HepG2 (cell line): ENCODE measurements at regions not wholly inside any gene's neighbourhood (a gene's known extent, or its start where the extent isn't known, plus 50 kb on each side); places are given as distances from the start of the nearest gene placed in this dataset.

Experiments
- ARNT2 ChIP-seq: sonication (generic); formaldehyde crosslinking; IDR thresholded peaks from 2 replicates; pipeline ENCODE4 v1.8.0; 2022; ENCODE audit warnings: mild to moderate bottlenecking, low read depth, missing genetic modification reagents, moderate library complexity
- CBX2 ChIP-seq, 2 experiments: fragments of 200-600 bp in 1 of 2; sonication (generic); formaldehyde crosslinking in 1 of 2; IDR thresholded peaks; 2 replicates each; pipeline versions ENCODE4 v1.7.0 to v1.8.1; 2018 to 2022; ENCODE audit warnings: low read depth in 2 of 2, low read length in 1 of 2, mild to moderate bottlenecking in 1 of 2, missing genetic modification reagents in 1 of 2
- CTCF ChIP-seq: sonication (generic); formaldehyde crosslinking; IDR thresholded peaks from 2 replicates; pipeline ENCODE4 v1.5.0; 2020; ENCODE audit warnings: mild to moderate bottlenecking, missing genetic modification reagents, moderate library complexity
- ESRRA ChIP-seq: sonication (generic); formaldehyde crosslinking; IDR thresholded peaks from 2 replicates; pipeline ENCODE4 v1.5.1; 2020; ENCODE audit warnings: mild to moderate bottlenecking, low read depth, missing genetic modification reagents
- FOSL1 ChIP-seq: sonication (generic); formaldehyde crosslinking; IDR thresholded peaks from 2 replicates; pipeline ENCODE4 v1.9.0; 2021; ENCODE audit warnings: missing genetic modification reagents, borderline replicate concordance
- IKZF5 ChIP-seq: IDR thresholded peaks from 2 replicates; pipeline ENCODE4 v1.6.1; 2018; ENCODE audit warnings: missing genetic modification reagents, mild to moderate bottlenecking, missing compliant biosample characterization
- KDM2A ChIP-seq: sonication (generic); formaldehyde crosslinking; IDR thresholded peaks from 2 replicates; pipeline ENCODE4 v1.4.0; 2020; ENCODE audit warnings: low read depth, missing genetic modification reagents, borderline replicate concordance
- MTA1 ChIP-seq: sonication (generic); formaldehyde crosslinking; IDR thresholded peaks from 2 replicates; pipeline ENCODE4 v1.4.0; 2020; ENCODE audit warnings: missing genetic modification reagents, mild to moderate bottlenecking, borderline replicate concordance
- PCBP2 ChIP-seq: fragments of 200-400 bp; formaldehyde crosslinking; optimal IDR thresholded peaks from 2 replicates; pipeline ENCODE3; 2018; ENCODE audit warnings: low read length, low read depth; ENCODE audit not compliant: poor library complexity, severe bottlenecking
- TAF1 ChIP-seq: sonication (generic); formaldehyde crosslinking; IDR thresholded peaks from 2 replicates; pipeline ENCODE4 v1.4.0; 2020; ENCODE audit warnings: missing genetic modification reagents
- USF2 ChIP-seq, 2 experiments: sonication (generic) in 1 of 2; formaldehyde crosslinking in 1 of 2; IDR thresholded peaks; 2 replicates each; pipeline versions ENCODE4 v1.5.1 to v1.6.1; 2011 to 2020; ENCODE audit warnings: borderline replicate concordance in 1 of 2, low read depth in 1 of 2, low read length in 1 of 2, mild to moderate bottlenecking in 1 of 2, missing genetic modification reagents in 1 of 2, moderate library complexity in 1 of 2
- ZFP36 ChIP-seq: fragments of 150-350 bp; IDR thresholded peaks from 2 replicates; pipeline ENCODE4 v1.6.1; 2018; ENCODE audit warnings: borderline replicate concordance, low read length, low read depth; ENCODE audit not compliant: partially characterized antibody
- ZNF501 ChIP-seq: sonication (generic); formaldehyde crosslinking; IDR thresholded peaks from 2 replicates; pipeline ENCODE4 v1.5.1; 2020; ENCODE audit warnings: mild to moderate bottlenecking, moderate library complexity, missing genetic modification reagents
- ZNF558 ChIP-seq: sonication (generic); formaldehyde crosslinking; IDR thresholded peaks from 2 replicates; pipeline ENCODE4 v1.9.0; 2022; ENCODE audit warnings: mild to moderate bottlenecking, missing genetic modification reagents, borderline replicate concordance

- no peak for TF ChIP-seq FOSL1 (CRISPR knock-in tag)
- TF ChIP-seq ZNF501: no peak
- TF ChIP-seq MTA1: no peak
- TF ChIP-seq PCBP2: no peak
- TF ChIP-seq CTCF (CRISPR knock-in tag): no peak
- TF ChIP-seq ARNT2: no peak
- no peak for TF ChIP-seq ZFP36
- no peak for TF ChIP-seq CBX2 (IDR thresholded peaks at IDR 0.05; ENCODE audit: low read depth, low read length)
- no peak for TF ChIP-seq CBX2 (CRISPR knock-in tag; IDR thresholded peaks at IDR 0.05; ENCODE audit: low read depth)
- no peak for TF ChIP-seq USF2 (IDR thresholded peaks at IDR 0.05; ENCODE audit: low read depth, low read length)
- TF ChIP-seq USF2 (CRISPR knock-in tag; IDR thresholded peaks at IDR 0.05; ENCODE audit: borderline replicate concordance): no peak
- no peak for TF ChIP-seq IKZF5
- no peak for TF ChIP-seq KDM2A (CRISPR knock-in tag)
- no peak for TF ChIP-seq ESRRA (CRISPR knock-in tag)
- no peak for TF ChIP-seq TAF1 (CRISPR knock-in tag)
- no peak for TF ChIP-seq ZNF558 (CRISPR knock-in tag)
Measured at GRCh38 chr12:29908157-29908556, 124.4 kb upstream of the TMTC1 start.
